Keratinocyte (primary cell): ENCODE measurements at regions not wholly inside any gene's neighbourhood (a gene's known extent, or its start where the extent isn't known, plus 50 kb on each side); places are given as distances from the start of the nearest gene placed in this dataset.
A peak's percentile ranks its signal among the peaks of the same experiment; 100 is the strongest.

ENCODE experiments used
- DNase-seq: peaks from one replicate; pipeline ENCODE4 v3.0.0-alpha.2; 2011; ENCODE audit warnings: low read depth, missing footprints, low spot score
- FAIRE-seq: peaks from 2 replicates; lab custom pipeline; 2011; peaks lifted over from hg19 to GRCh38; lab: Jason Lieb, UNC
- H2AFZ ChIP-seq: 2 replicates; pipeline ENCODE4 v1.6.0; 2012; ENCODE audit warnings: low read length, control low read depth, inconsistent platforms; ENCODE audit not compliant: control insufficient read depth
- H3K27ac ChIP-seq: 2 replicates; pipeline ENCODE4 v1.5.1; 2011; ENCODE audit warnings: low read length; ENCODE audit not compliant: control insufficient read depth, insufficient read depth
- H3K27me3 ChIP-seq: 3 replicates; pipeline ENCODE4 v1.6.0; 2011; ENCODE audit warnings: low read length; ENCODE audit not compliant: control insufficient read depth, insufficient read depth; ENCODE audit errors: extremely low read depth
- H3K36me3 ChIP-seq, 2 experiments: 2 replicates in 1 of 2; 3 replicates in 1 of 2; pipeline ENCODE4 v1.5.1; 2011; ENCODE audit warnings: low read length in 2 of 2, mild to moderate bottlenecking in 1 of 2; ENCODE audit not compliant: control insufficient read depth in 2 of 2, insufficient read depth in 2 of 2; ENCODE audit errors: extremely low read depth in 1 of 2
- H3K4me1 ChIP-seq: 3 replicates; pipeline ENCODE4 v1.5.1; 2011; ENCODE audit warnings: low read length; ENCODE audit not compliant: control insufficient read depth, insufficient read depth; ENCODE audit errors: extremely low read depth
- H3K4me2 ChIP-seq: 3 replicates; pipeline ENCODE4 v1.6.0; 2011; ENCODE audit warnings: low read depth, low read length; ENCODE audit not compliant: control insufficient read depth, insufficient read depth; ENCODE audit errors: extremely low read depth
- H3K4me3 ChIP-seq, 3 experiments: fragments of 200-600 bp in 1 of 3; sonication (generic) in 1 of 3; 2 replicates in 2 of 3; 3 replicates in 1 of 3; pipeline ENCODE4 v1.5.1; 2011 to 2016; ENCODE audit warnings: low read length in 3 of 3, mild to moderate bottlenecking in 3 of 3, control low read depth in 2 of 3, inconsistent platforms in 1 of 3, low read depth in 1 of 3, mixed read lengths in 1 of 3, mixed run types in 1 of 3, moderate library complexity in 1 of 3; ENCODE audit not compliant: control insufficient read depth in 2 of 3, insufficient read depth in 2 of 3; ENCODE audit errors: extremely low read depth in 1 of 3
- H3K79me2 ChIP-seq: 2 replicates; pipeline ENCODE4 v1.6.0; 2012; ENCODE audit warnings: low read length; ENCODE audit not compliant: control insufficient read depth, insufficient read depth
- H3K9ac ChIP-seq: 3 replicates; pipeline ENCODE4 v1.6.0; 2011; ENCODE audit warnings: low read length; ENCODE audit not compliant: control insufficient read depth, insufficient read depth; ENCODE audit errors: extremely low read depth
- H3K9me1 ChIP-seq: 3 replicates; pipeline ENCODE4 v1.6.0; 2011; ENCODE audit warnings: low read length; ENCODE audit not compliant: control insufficient read depth, insufficient read depth; ENCODE audit errors: extremely low read depth
- H3K9me3 ChIP-seq: 2 replicates; pipeline ENCODE4 v1.5.1; 2012; ENCODE audit warnings: low read depth, low read length; ENCODE audit not compliant: control insufficient read depth
- H4K20me1 ChIP-seq: 3 replicates; pipeline ENCODE4 v1.6.0; 2011; ENCODE audit warnings: low read length; ENCODE audit not compliant: control insufficient read depth, insufficient read depth; ENCODE audit errors: extremely low read depth
- EZH2 ChIP-seq: IDR thresholded peaks from one replicate; pipeline ENCODE4 v1.6.1; 2012; ENCODE audit warnings: inconsistent platforms, mild to moderate bottlenecking, low read length, moderate library complexity
- dilution Hi-C: fragments of 300-500 bp; cut with MboI; formaldehyde crosslinking; loops from one replicate; pipeline ENCODE4 v1.7.0; 2020; ENCODE audit warnings: low sequenced_read_pairs; ENCODE audit not compliant: extremely low pct_ligation_motif_present
- TF ChIP-seq, protein P1 (sequence below), 3 experiments: IDR thresholded peaks in 1 of 3; conservative IDR thresholded peaks in 1 of 3; optimal IDR thresholded peaks in 1 of 3; 2 replicates in 2 of 3; 3 replicates in 1 of 3; pipeline versions ENCODE3 to v1.5.1; 2011; ENCODE audit warnings: low read length in 3 of 3, mild to moderate bottlenecking in 3 of 3, moderate library complexity in 2 of 3, control low read depth in 1 of 3, inconsistent platforms in 1 of 3; ENCODE audit not compliant: insufficient read depth in 2 of 3; ENCODE audit errors: extremely low read depth in 1 of 3

DNA sequence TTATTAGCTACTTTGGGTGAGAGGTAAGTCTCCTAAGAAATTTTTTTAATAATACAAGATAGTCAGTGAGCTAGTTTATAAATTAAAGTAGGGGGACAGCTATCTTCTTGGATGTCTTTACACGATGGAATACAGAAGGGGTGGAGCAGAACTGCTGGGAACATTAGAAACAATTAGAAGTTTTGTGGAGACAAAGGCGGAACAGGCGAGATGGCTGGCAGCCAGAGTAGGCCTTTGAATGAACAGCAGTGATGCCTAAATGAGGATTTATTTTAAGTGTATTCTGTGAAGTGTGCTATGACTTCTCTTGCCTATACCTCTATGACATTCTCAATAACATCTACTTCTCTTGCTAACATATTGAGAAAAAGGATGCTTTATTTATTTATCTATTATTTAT lies 1345.3 kb upstream of the SEL1L start:
- Histone ChIP-seq H3K79me2 (no peaks in the 10 kb centered on the region), H4K20me1 (no peaks in the 10 kb centered on the region), H3K9ac (no peak overlapping the region), H3K9me3 (no peaks in the 10 kb centered on the region), H2AFZ (no peak overlapping the region), H3K9me1 (no peaks in the 10 kb centered on the region), H3K4me3 (no peak overlapping the region), H3K36me3 (no peaks in the 10 kb centered on the region), H3K4me2 (no peak overlapping the region), H3K27ac (no peak overlapping the region), H3K4me1 (peaks cover 3% of the 10 kb centered on the region), H3K27me3 (no peaks in the 10 kb centered on the region)
- TF ChIP-seq, protein P1, sequence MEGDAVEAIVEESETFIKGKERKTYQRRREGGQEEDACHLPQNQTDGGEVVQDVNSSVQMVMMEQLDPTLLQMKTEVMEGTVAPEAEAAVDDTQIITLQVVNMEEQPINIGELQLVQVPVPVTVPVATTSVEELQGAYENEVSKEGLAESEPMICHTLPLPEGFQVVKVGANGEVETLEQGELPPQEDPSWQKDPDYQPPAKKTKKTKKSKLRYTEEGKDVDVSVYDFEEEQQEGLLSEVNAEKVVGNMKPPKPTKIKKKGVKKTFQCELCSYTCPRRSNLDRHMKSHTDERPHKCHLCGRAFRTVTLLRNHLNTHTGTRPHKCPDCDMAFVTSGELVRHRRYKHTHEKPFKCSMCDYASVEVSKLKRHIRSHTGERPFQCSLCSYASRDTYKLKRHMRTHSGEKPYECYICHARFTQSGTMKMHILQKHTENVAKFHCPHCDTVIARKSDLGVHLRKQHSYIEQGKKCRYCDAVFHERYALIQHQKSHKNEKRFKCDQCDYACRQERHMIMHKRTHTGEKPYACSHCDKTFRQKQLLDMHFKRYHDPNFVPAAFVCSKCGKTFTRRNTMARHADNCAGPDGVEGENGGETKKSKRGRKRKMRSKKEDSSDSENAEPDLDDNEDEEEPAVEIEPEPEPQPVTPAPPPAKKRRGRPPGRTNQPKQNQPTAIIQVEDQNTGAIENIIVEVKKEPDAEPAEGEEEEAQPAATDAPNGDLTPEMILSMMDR (optimal IDR thresholded peaks at IDR 0.05 in 1 of 3, IDR thresholded peaks at IDR 0.05 in 1 of 3, conservative IDR thresholded peaks at IDR 0.05 in 1 of 3; ENCODE audit: extremely low read depth in 1 of 3, insufficient read depth in 2 of 3, low read length in 3 of 3), result no peak
- TF ChIP-seq EZH2, result no peak
- no peak for FAIRE-seq
- dilution Hi-C loops, result no loop called here
- DNase-seq, result no peak

DNA sequence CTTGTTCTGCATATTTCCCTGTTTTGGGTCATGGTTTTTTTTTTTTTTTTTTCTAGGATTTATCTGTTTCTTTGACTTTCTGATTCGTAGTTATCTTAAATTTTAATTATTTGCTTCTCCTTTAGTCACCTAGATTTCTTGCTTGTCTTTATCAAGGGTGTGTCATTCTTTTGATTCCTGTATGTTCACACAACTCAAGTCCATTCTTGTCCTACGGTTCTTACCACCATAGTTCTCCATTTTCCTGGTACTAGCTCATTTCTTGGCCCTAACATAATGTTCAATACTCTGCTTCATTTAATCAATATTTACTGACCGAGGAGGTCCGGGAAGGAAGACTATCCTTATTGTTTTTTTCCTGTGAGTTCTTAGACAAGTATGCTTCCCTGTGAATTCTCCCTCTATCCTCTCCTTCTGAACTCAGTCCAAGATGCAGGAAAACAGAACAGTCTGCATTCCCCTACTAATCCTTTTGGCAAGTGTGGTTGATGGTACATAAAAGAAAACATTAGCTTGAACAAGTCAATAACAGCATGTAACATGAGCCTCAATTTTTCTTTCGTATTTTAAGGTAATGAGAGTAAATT lies 1346.4 kb upstream of the SEL1L start:
- no peaks in the 10 kb centered on the region for H3K9me3 ChIP-seq
- H3K4me2 ChIP-seq, result peak overlapping the region; percentile 2
- H4K20me1 ChIP-seq, result no peaks in the 10 kb centered on the region
- no peaks in the 10 kb centered on the region for H3K9me1 ChIP-seq
- H3K27me3 ChIP-seq, result no peaks in the 10 kb centered on the region
- TF ChIP-seq EZH2, result no peak
- TF ChIP-seq, protein P1 (optimal IDR thresholded peaks at IDR 0.05 in 1 of 3, IDR thresholded peaks at IDR 0.05 in 1 of 3, conservative IDR thresholded peaks at IDR 0.05 in 1 of 3; ENCODE audit: extremely low read depth in 1 of 3, insufficient read depth in 2 of 3, low read length in 3 of 3), result no peak
- H3K4me1 ChIP-seq, result peaks cover 3% of the 10 kb centered on the region
- H3K36me3 ChIP-seq, result no peaks in the 10 kb centered on the region
- peak overlapping the region; percentile 75 for H2AFZ ChIP-seq
- no peaks in the 10 kb centered on the region for H3K79me2 ChIP-seq
- no peak overlapping the region for H3K9ac ChIP-seq
- no peak overlapping the region for H3K4me3 ChIP-seq
- FAIRE-seq, result no peak
- dilution Hi-C loops, result no loop called here
- no peak overlapping the region for H3K27ac ChIP-seq
- DNase-seq, result no peak
